IMR-90 (cell line): ENCODE measurements at regions not wholly inside any gene's neighbourhood (a gene's known extent, or its start where the extent isn't known, plus 50 kb on each side); places are given as distances from the start of the nearest gene placed in this dataset.
A peak's percentile ranks its signal among the peaks of the same experiment; 100 is the strongest.

ENCODE experiments used
- ATAC-seq: fragments of 200-7000 bp; cut with Tn5 transposase; 2 replicates; pipeline ENCODE4 v1.9.1; 2020; ENCODE audit warnings: low read depth, mild to moderate bottlenecking, moderate library complexity
- BruUV-seq: library from RNA; stranded (reverse); fragments of 400-500 nt; replicated peaks from 2 replicates; lab custom pipeline; 2021; lab: Mats Ljungman, UMichigan
- CTCF ChIA-PET: fragments of 300-600 bp; formaldehyde crosslinking; extraction: SDS; loops from one replicate; lab custom pipeline; 2021; ENCODE audit warnings: antibody characterized with exemption; lab: Yijun Ruan, JAX
- POLR2A ChIA-PET: fragments of 300-600 bp; sonication (Branson Sonifier 250); formaldehyde crosslinking; loops from one replicate; lab custom pipeline; 2022; ENCODE audit warnings: antibody characterized with exemption; ENCODE audit not compliant: unreplicated experiment; lab: Charles Lee
- DNase-seq: peaks from one replicate; pipeline ENCODE4 v3.0.0; 2013
- H2AFZ ChIP-seq: replicated peaks from 2 replicates; pipeline ENCODE3; 2013; ENCODE audit warnings: low read length, mild to moderate bottlenecking; ENCODE audit not compliant: poor library complexity
- H2AK5ac ChIP-seq: 2 replicates; pipeline ENCODE4 v1.6.1; 2013; ENCODE audit warnings: low read depth, low read length, inconsistent platforms
- H2AK9ac ChIP-seq: replicated peaks from 2 replicates; pipeline ENCODE3; 2013; ENCODE audit warnings: mild to moderate bottlenecking, low read depth, low read length, moderate library complexity; ENCODE audit not compliant: poor library complexity
- H2BK120ac ChIP-seq: 2 replicates; pipeline ENCODE4 v1.6.1; 2013; ENCODE audit warnings: low read depth, low read length, inconsistent platforms
- H2BK15ac ChIP-seq: 3 replicates; pipeline ENCODE4 v1.6.1; 2013; ENCODE audit warnings: low read depth, low read length, inconsistent platforms
- H2BK20ac ChIP-seq: 2 replicates; pipeline ENCODE4 v1.6.1; 2013; ENCODE audit warnings: low read depth, mild to moderate bottlenecking, inconsistent platforms, low read length, moderate library complexity
- H2BK5ac ChIP-seq: 2 replicates; pipeline ENCODE4 v1.6.1; 2013; ENCODE audit warnings: mild to moderate bottlenecking, low read depth, low read length, inconsistent platforms; ENCODE audit not compliant: poor library complexity, severe bottlenecking
- H3K14ac ChIP-seq: replicated peaks from 2 replicates; pipeline ENCODE4 v1.6.1; 2013; ENCODE audit warnings: low read depth, low read length, inconsistent platforms
- H3K18ac ChIP-seq: 2 replicates; pipeline ENCODE4 v1.6.1; 2013; ENCODE audit warnings: low read depth, low read length, control low read depth
- H3K23ac ChIP-seq: 2 replicates; pipeline ENCODE4 v1.6.1; 2013; ENCODE audit warnings: low read depth, low read length, inconsistent platforms
- H3K27ac ChIP-seq: 2 replicates; pipeline ENCODE4 v1.5.1; 2013; ENCODE audit warnings: mild to moderate bottlenecking, control low read depth, low read length; ENCODE audit not compliant: insufficient read depth
- H3K27me3 ChIP-seq: 2 replicates; pipeline ENCODE4 v1.6.1; 2013; ENCODE audit warnings: low read length; ENCODE audit not compliant: control insufficient read depth, insufficient read depth
- H3K36me3 ChIP-seq: 2 replicates; pipeline ENCODE4 v1.6.1; 2013; ENCODE audit warnings: low read length, mixed read lengths; ENCODE audit not compliant: control insufficient read depth, insufficient read depth
- H3K4ac ChIP-seq: 2 replicates; pipeline ENCODE4 v1.6.1; 2013; ENCODE audit warnings: low read depth, low read length, inconsistent platforms
- H3K4me1 ChIP-seq: 2 replicates; pipeline ENCODE4 v1.6.1; 2013; ENCODE audit warnings: low read length, mixed read lengths; ENCODE audit not compliant: control insufficient read depth, insufficient read depth
- H3K4me2 ChIP-seq: 2 replicates; pipeline ENCODE4 v1.6.1; 2013; ENCODE audit warnings: low read depth, mild to moderate bottlenecking, control low read depth, low read length, moderate library complexity
- H3K4me3 ChIP-seq: 2 replicates; pipeline ENCODE4 v1.5.1; 2013; ENCODE audit warnings: low read depth, mild to moderate bottlenecking, control low read depth, low read length, moderate library complexity; ENCODE audit not compliant: insufficient read depth
- H3K56ac ChIP-seq: 2 replicates; pipeline ENCODE4 v1.6.1; 2013; ENCODE audit warnings: low read length, inconsistent platforms; ENCODE audit not compliant: insufficient read depth; ENCODE audit errors: extremely low read depth
- H3K79me1 ChIP-seq, 2 experiments: 2 replicates each; pipeline ENCODE4 v1.6.1; 2013; ENCODE audit warnings: low read length in 2 of 2, inconsistent platforms in 1 of 2, low read depth in 1 of 2
- H3K9ac ChIP-seq: 2 replicates; pipeline ENCODE4 v1.6.1; 2013; ENCODE audit warnings: low read depth, low read length, control low read depth
- H3K9me1 ChIP-seq: 2 replicates; pipeline ENCODE4 v1.6.1; 2013; ENCODE audit warnings: low read length, inconsistent platforms; ENCODE audit not compliant: insufficient read depth
- H3K9me3 ChIP-seq: 2 replicates; pipeline ENCODE4 v1.6.1; 2013; ENCODE audit warnings: low read length; ENCODE audit not compliant: control insufficient read depth, insufficient read depth
- H4K20me1 ChIP-seq: 2 replicates; pipeline ENCODE4 v1.6.1; 2013; ENCODE audit warnings: low read length, inconsistent platforms; ENCODE audit not compliant: insufficient read depth
- H4K5ac ChIP-seq: 2 replicates; pipeline ENCODE4 v1.6.1; 2013; ENCODE audit warnings: mild to moderate bottlenecking, low read depth, low read length, control low read depth
- H4K8ac ChIP-seq, 2 experiments: 2 replicates each; pipeline ENCODE4 v1.6.1; 2013; ENCODE audit warnings: low read depth in 2 of 2, low read length in 2 of 2, control low read depth in 1 of 2, inconsistent platforms in 1 of 2
- H4K91ac ChIP-seq: 2 replicates; pipeline ENCODE4 v1.6.1; 2013; ENCODE audit warnings: low read depth, low read length, inconsistent platforms; ENCODE audit not compliant: insufficient read depth
- CTCF ChIP-seq: conservative IDR thresholded peaks from 2 replicates; pipeline ENCODE4 v1.5.1; 2012; ENCODE audit warnings: mild to moderate bottlenecking, low read depth, low read length, improper control_type of control experiment
- FOS ChIP-seq: fragments of 150-350 bp; IDR thresholded peaks from 2 replicates; pipeline ENCODE4 v1.6.1; 2016; ENCODE audit warnings: low read depth, low read length
- MAFK ChIP-seq: IDR thresholded peaks from 2 replicates; pipeline ENCODE4 v1.6.1; 2012; ENCODE audit warnings: low read depth, low read length, improper control_type of control experiment
- MAZ ChIP-seq: IDR thresholded peaks from 2 replicates; pipeline ENCODE4 v1.6.1; 2012; ENCODE audit warnings: low read depth, mild to moderate bottlenecking, low read length, improper control_type of control experiment, moderate library complexity, borderline replicate concordance
- NFE2L2 ChIP-seq: fragments of 150-350 bp; IDR thresholded peaks from 2 replicates; pipeline ENCODE4 v1.6.1; 2016; ENCODE audit warnings: low read depth, mild to moderate bottlenecking, low read length
- RAD21 ChIP-seq: IDR thresholded peaks from 2 replicates; pipeline ENCODE4 v1.6.1; 2012; ENCODE audit warnings: low read length, improper control_type of control experiment
- RFX5 ChIP-seq: IDR thresholded peaks from 2 replicates; pipeline ENCODE4 v1.8.0; 2012; ENCODE audit warnings: low read depth, mild to moderate bottlenecking, low read length, moderate library complexity
- WGBS, 2 experiments: methylation state at CpG; one replicate each; pipeline versions ENCODE4 v1.1.5 to v1.1.7; 2013; ENCODE audit warnings: missing lambda C conversion rate in 2 of 2; ENCODE audit not compliant: insufficient read length in 1 of 2; ENCODE audit errors: extremely low coverage in 2 of 2; 5-methylcytosine and 5-hydroxymethylcytosine counted together
- dilution Hi-C: fragments of 300-500 bp; cut with HindIII; formaldehyde crosslinking; loops from one replicate; pipeline ENCODE4 v1.14.3; 2018; ENCODE audit warnings: low sequenced_read_pairs; ENCODE audit not compliant: unreplicated experiment
- in situ Hi-C: fragments of 300-500 bp; cut with MboI; formaldehyde crosslinking; loops from 3 replicates; pipeline ENCODE4 v1.14.3; 2019; ENCODE audit warnings: low sequenced_read_pairs, inconsistent platforms, mixed read lengths
- intact Hi-C: fragments of 100-400 bp; cut with micrococcal nuclease; formaldehyde crosslinking; loops from 2 replicates; pipeline ENCODE4 v1.10.0; 2022

- H3K18ac ChIP-seq, result no peak overlapping the region
- in situ Hi-C loops (no loop called here), dilution Hi-C loops (no loop called here), intact Hi-C loops (loop anchor here (10.0 kb wide), 1 partner anchor 283 kb away; no protein-coding TSS in a partner anchor)
- H3K4me3 ChIP-seq, result no peak overlapping the region
- ChIA-PET POLR2A (no interaction called here), CTCF (no interaction called here)
- no peak overlapping the region for H2AFZ ChIP-seq
- H4K20me1 ChIP-seq, result no peaks in the 10 kb centered on the region
- H3K23ac ChIP-seq, result no peak overlapping the region
- ATAC-seq, result no peak
- no peak overlapping the region for H3K56ac ChIP-seq
- no peak overlapping the region for H3K27ac ChIP-seq
- no peak overlapping the region for H2AK9ac ChIP-seq
- BruUV-seq, result no TSS peak
- H4K8ac ChIP-seq, result no peak overlapping the region
- no peaks in the 10 kb centered on the region for H3K36me3 ChIP-seq
- WGBS, 2 experiments, result no CpG with 5 or more reads among the region's 4 CpGs
- H3K14ac ChIP-seq, result 0 out of 2 replicates have a peak overlapping the region, but pooled peaks have one; percentile 57
- H2BK15ac ChIP-seq, result no peak overlapping the region
- H3K9ac ChIP-seq, result no peak overlapping the region
- TF ChIP-seq NFE2L2 (no peak), MAFK (no peak), CTCF (no peak), MAZ (no peak), RAD21 (no peak), FOS (no peak), RFX5 (no peak)
- DNase-seq, result no peak
- 0 out of 2 replicates have a peak overlapping the region, but pooled peaks have one; percentile 24 for H2AK5ac ChIP-seq
- peaks cover 20% of the 10 kb centered on the region for H3K9me1 ChIP-seq
- no peaks in the 10 kb centered on the region for H3K9me3 ChIP-seq
- no peaks in the 10 kb centered on the region for H3K27me3 ChIP-seq
- no peak overlapping the region for H2BK20ac ChIP-seq
- no peak overlapping the region for H3K4me2 ChIP-seq
- H4K91ac ChIP-seq, result no peak overlapping the region
- H4K5ac ChIP-seq, result no peak overlapping the region
- H3K79me1 ChIP-seq, result peaks cover 0 to 6% of the 10 kb centered on the region in 2 experiments; a peak in 2 of 4 replicates
- no peak overlapping the region for H3K4ac ChIP-seq
- H2BK5ac ChIP-seq, result no peak overlapping the region
- H2BK120ac ChIP-seq, result no peak overlapping the region
- peaks cover 11% of the 10 kb centered on the region for H3K4me1 ChIP-seq
Observed at GRCh38 chr5:142437563-142437962, 112.7 kb upstream of the SPRY4 start.
